ENCODE measurements at regions not wholly inside any gene's neighbourhood (a gene's known extent, or its start where the extent isn't known, plus 50 kb on each side); places are given as distances from the start of the nearest gene placed in this dataset.

GRCh38 chr2:16073921-16074425, 133.6 kb downstream of the MYCN start:
- TF ChIP-seq, protein P1, sequence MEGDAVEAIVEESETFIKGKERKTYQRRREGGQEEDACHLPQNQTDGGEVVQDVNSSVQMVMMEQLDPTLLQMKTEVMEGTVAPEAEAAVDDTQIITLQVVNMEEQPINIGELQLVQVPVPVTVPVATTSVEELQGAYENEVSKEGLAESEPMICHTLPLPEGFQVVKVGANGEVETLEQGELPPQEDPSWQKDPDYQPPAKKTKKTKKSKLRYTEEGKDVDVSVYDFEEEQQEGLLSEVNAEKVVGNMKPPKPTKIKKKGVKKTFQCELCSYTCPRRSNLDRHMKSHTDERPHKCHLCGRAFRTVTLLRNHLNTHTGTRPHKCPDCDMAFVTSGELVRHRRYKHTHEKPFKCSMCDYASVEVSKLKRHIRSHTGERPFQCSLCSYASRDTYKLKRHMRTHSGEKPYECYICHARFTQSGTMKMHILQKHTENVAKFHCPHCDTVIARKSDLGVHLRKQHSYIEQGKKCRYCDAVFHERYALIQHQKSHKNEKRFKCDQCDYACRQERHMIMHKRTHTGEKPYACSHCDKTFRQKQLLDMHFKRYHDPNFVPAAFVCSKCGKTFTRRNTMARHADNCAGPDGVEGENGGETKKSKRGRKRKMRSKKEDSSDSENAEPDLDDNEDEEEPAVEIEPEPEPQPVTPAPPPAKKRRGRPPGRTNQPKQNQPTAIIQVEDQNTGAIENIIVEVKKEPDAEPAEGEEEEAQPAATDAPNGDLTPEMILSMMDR (IDR thresholded peaks at IDR 0.05) = no peak
- TF ChIP-seq POLR2A (IDR thresholded peaks at IDR 0.05) = no peak
